Calu3 (cell line): ENCODE measurements at regions not wholly inside any gene's neighbourhood (a gene's known extent, or its start where the extent isn't known, plus 50 kb on each side); places are given as distances from the start of the nearest gene placed in this dataset.

Source experiments
- BruUV-seq: library from RNA; stranded (reverse); fragments of 400-500 nt; replicated peaks from 2 replicates; lab custom pipeline; 2021; lab: Mats Ljungman, UMichigan
- CTCF ChIA-PET: fragments of 300-600 bp; sonication (Branson Sonifier 250); formaldehyde crosslinking; loops from one replicate; lab custom pipeline; 2022; ENCODE audit warnings: antibody characterized with exemption; lab: Charles Lee
- DNase-seq: peaks from one replicate; pipeline ENCODE4 v3.0.0; 2022
- H3K27ac Mint-ChIP-seq: one replicate; pipeline ENCODE4 v1.8.0; 2022; ENCODE audit warnings: mixed read lengths; ENCODE audit not compliant: unreplicated experiment
- H3K27me3 Mint-ChIP-seq: one replicate; pipeline ENCODE4 v1.8.0; 2022; ENCODE audit warnings: mixed read lengths; ENCODE audit not compliant: unreplicated experiment
- H3K36me3 Mint-ChIP-seq: one replicate; pipeline ENCODE4 v1.8.0; 2022; ENCODE audit warnings: mild to moderate bottlenecking, moderate library complexity, mixed read lengths; ENCODE audit not compliant: insufficient read depth, unreplicated experiment
- H3K4me1 Mint-ChIP-seq: one replicate; pipeline ENCODE4 v1.8.0; 2022; ENCODE audit warnings: mild to moderate bottlenecking, low read depth, mixed read lengths; ENCODE audit not compliant: unreplicated experiment
- H3K4me3 Mint-ChIP-seq: one replicate; pipeline ENCODE4 v1.8.0; 2022; ENCODE audit warnings: mild to moderate bottlenecking, low read depth, moderate library complexity, mixed read lengths; ENCODE audit not compliant: unreplicated experiment
- H3K9me3 Mint-ChIP-seq: one replicate; pipeline ENCODE4 v1.8.0; 2022; ENCODE audit warnings: low read depth, mixed read lengths; ENCODE audit not compliant: unreplicated experiment
- intact Hi-C: fragments of 100-400 bp; cut with micrococcal nuclease; formaldehyde crosslinking; loops from one replicate; pipeline ENCODE4 v1.10.0; 2022; ENCODE audit not compliant: unreplicated experiment
- TF ChIP-seq, protein P1 (sequence below): fragments of 200-600 bp; IDR thresholded peaks from one replicate; pipeline ENCODE4 v1.8.0; 2022; ENCODE audit warnings: antibody characterized with exemption; ENCODE audit not compliant: unreplicated experiment

- intact Hi-C loops = no loop called here
- no peaks in the 10 kb centered on the region for H3K36me3 Mint-ChIP-seq
- CTCF ChIA-PET = no interaction called here
Observed at GRCh38 chrX:140355922-140356321, 148.9 kb downstream of the SOX3 start.

GRCh38 chrX:140355429-140355828, 149.4 kb downstream of the SOX3 start:
- intact Hi-C loops = no loop called here

More at GRCh38 chrX:140355922-140356321, 148.9 kb downstream of the SOX3 start:
- TF ChIP-seq, protein P1, sequence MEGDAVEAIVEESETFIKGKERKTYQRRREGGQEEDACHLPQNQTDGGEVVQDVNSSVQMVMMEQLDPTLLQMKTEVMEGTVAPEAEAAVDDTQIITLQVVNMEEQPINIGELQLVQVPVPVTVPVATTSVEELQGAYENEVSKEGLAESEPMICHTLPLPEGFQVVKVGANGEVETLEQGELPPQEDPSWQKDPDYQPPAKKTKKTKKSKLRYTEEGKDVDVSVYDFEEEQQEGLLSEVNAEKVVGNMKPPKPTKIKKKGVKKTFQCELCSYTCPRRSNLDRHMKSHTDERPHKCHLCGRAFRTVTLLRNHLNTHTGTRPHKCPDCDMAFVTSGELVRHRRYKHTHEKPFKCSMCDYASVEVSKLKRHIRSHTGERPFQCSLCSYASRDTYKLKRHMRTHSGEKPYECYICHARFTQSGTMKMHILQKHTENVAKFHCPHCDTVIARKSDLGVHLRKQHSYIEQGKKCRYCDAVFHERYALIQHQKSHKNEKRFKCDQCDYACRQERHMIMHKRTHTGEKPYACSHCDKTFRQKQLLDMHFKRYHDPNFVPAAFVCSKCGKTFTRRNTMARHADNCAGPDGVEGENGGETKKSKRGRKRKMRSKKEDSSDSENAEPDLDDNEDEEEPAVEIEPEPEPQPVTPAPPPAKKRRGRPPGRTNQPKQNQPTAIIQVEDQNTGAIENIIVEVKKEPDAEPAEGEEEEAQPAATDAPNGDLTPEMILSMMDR = no peak
- Mint-ChIP-seq H3K4me1 (no peaks in the 10 kb centered on the region), H3K4me3 (no peak overlapping the region), H3K9me3 (peaks cover 15% of the 10 kb centered on the region), H3K27ac (no peak overlapping the region), H3K27me3 (no peaks in the 10 kb centered on the region)
- BruUV-seq = no TSS peak
- DNase-seq = no peak

GRCh38 chrX:140354431-140355120, 150.3 kb downstream of the SOX3 start:
- TF ChIP-seq, protein P1 = no peak
- H3K27ac Mint-ChIP-seq = no peak overlapping the region
- peaks cover 20% of the 10 kb centered on the region for H3K9me3 Mint-ChIP-seq
- H3K4me1 Mint-ChIP-seq = no peaks in the 10 kb centered on the region
- no peak overlapping the region for H3K4me3 Mint-ChIP-seq
- intact Hi-C loops = no loop called here
- DNase-seq = no peak
- no peaks in the 10 kb centered on the region for H3K36me3 Mint-ChIP-seq
- CTCF ChIA-PET = no interaction called here
- H3K27me3 Mint-ChIP-seq = no peaks in the 10 kb centered on the region
- BruUV-seq = no TSS peak

More at GRCh38 chrX:140355429-140355828, 149.4 kb downstream of the SOX3 start:
- H3K9me3 Mint-ChIP-seq = peaks cover 15% of the 10 kb centered on the region
- BruUV-seq = no TSS peak
- H3K27ac Mint-ChIP-seq = no peak overlapping the region
- H3K27me3 Mint-ChIP-seq = no peaks in the 10 kb centered on the region
- H3K4me1 Mint-ChIP-seq = no peaks in the 10 kb centered on the region
- H3K4me3 Mint-ChIP-seq = no peak overlapping the region
- no peak for DNase-seq
- H3K36me3 Mint-ChIP-seq = no peaks in the 10 kb centered on the region
- CTCF ChIA-PET = no interaction called here
- TF ChIP-seq, protein P1 = no peak

- Mint-ChIP-seq H3K36me3 (no peaks in the 10 kb centered on the region), H3K4me1 (no peaks in the 10 kb centered on the region), H3K27ac (no peak overlapping the region), H3K4me3 (no peak overlapping the region), H3K27me3 (no peaks in the 10 kb centered on the region), H3K9me3 (peaks cover 12% of the 10 kb centered on the region)
- CTCF ChIA-PET = no interaction called here
- TF ChIP-seq, protein P1 = no peak
- no peak for DNase-seq
- intact Hi-C loops = no loop called here
- no TSS peak for BruUV-seq
Observed at GRCh38 chrX:140346729-140347128, 158.1 kb downstream of the SOX3 start.
